Activated CD4-positive, alpha-beta T cell treated with anti-CD3 and anti-CD28 coated beads, Interleukin-2, Interleukin-4, amounts not matched to agents 100 ng/mL and 50 ng/mL, durations not matched to agents 16 hours and 8 hours (primary cell): ENCODE measurements at regions not wholly inside any gene's neighbourhood (a gene's known extent, or its start where the extent isn't known, plus 50 kb on each side); places are given as distances from the start of the nearest gene placed in this dataset.

ENCODE experiments used
- DNase-seq: peaks from one replicate; pipeline ENCODE4 v3.0.0-alpha.2; 2020; ENCODE audit warnings: low spot score

GRCh38 chr11:91805293-91805692 is 419.3 kb upstream of the FAT3 start:
- no peak for DNase-seq

GRCh38 chr11:91804042-91804441 is 420.6 kb upstream of the FAT3 start:
- no peak for DNase-seq

GRCh38 chr11:91802475-91802874 is 422.1 kb upstream of the FAT3 start:
- DNase-seq = no peak

- DNase-seq = no peak
Measured at GRCh38 chr11:91800208-91800914, 424.3 kb upstream of the FAT3 start.

- no peak for DNase-seq
Measured at GRCh38 chr11:91798240-91798639, 426.4 kb upstream of the FAT3 start.

- DNase-seq = no peak
Measured at GRCh38 chr11:91796999-91797398, 427.6 kb upstream of the FAT3 start.

- no peak for DNase-seq
Measured at GRCh38 chr11:91795139-91795887, 429.3 kb upstream of the FAT3 start.

- DNase-seq = no peak
Measured at GRCh38 chr11:91794146-91794545, 430.5 kb upstream of the FAT3 start.

- DNase-seq = no peak
Measured at GRCh38 chr11:91792779-91793262, 431.8 kb upstream of the FAT3 start.

- DNase-seq = no peak
Measured at GRCh38 chr11:91791171-91791468, 433.5 kb upstream of the FAT3 start.

GRCh38 chr11:91790346-91791170 is 434.1 kb upstream of the FAT3 start:
- no peak for DNase-seq

GRCh38 chr11:91788764-91789163 is 435.9 kb upstream of the FAT3 start:
- no peak for DNase-seq

GRCh38 chr11:91786097-91786496 is 438.5 kb upstream of the FAT3 start:
- DNase-seq = no peak

- DNase-seq = no peak
Measured at GRCh38 chr11:91783173-91783572, 441.4 kb upstream of the FAT3 start.

GRCh38 chr11:91778758-91779157 is 445.9 kb upstream of the FAT3 start:
- no peak for DNase-seq

- no peak for DNase-seq
Measured at GRCh38 chr11:91776655-91777054, 448.0 kb upstream of the FAT3 start.

- DNase-seq = no peak
Measured at GRCh38 chr11:91773090-91773489, 451.5 kb upstream of the FAT3 start.

- DNase-seq = no peak
Measured at GRCh38 chr11:91771961-91772360, 452.7 kb upstream of the FAT3 start.

- DNase-seq = no peak
Measured at GRCh38 chr11:91768783-91769182, 455.8 kb upstream of the FAT3 start.

GRCh38 chr11:91763331-91763730 is 461.3 kb upstream of the FAT3 start:
- DNase-seq = no peak

GRCh38 chr11:91761406-91762025 is 463.1 kb upstream of the FAT3 start:
- no peak for DNase-seq

GRCh38 chr11:91756829-91757480 is 467.7 kb upstream of the FAT3 start:
- DNase-seq = no peak
